Vagina (tissue), 2 donors: ENCODE measurements at regions not wholly inside any gene's neighbourhood (a gene's known extent, or its start where the extent isn't known, plus 50 kb on each side); places are given as distances from the start of the nearest gene placed in this dataset.

Source experiments
- DNase-seq, 2 donors: peaks; one replicate each; pipeline ENCODE4 v3.0.0-alpha.2; 2017; ENCODE audit errors: extremely low spot score in 2 of 2
- H3K27ac ChIP-seq: fragments of 200-600 bp; sonication (generic); one replicate; pipeline ENCODE4 v1.5.1; 2019
- H3K27me3 ChIP-seq: fragments of 200-600 bp; sonication (generic); one replicate; pipeline ENCODE4 v1.5.1; 2019
- H3K36me3 ChIP-seq, 2 donors: fragments of 200-600 bp; sonication (generic); one replicate each; pipeline ENCODE4 v1.5.1; 2017 to 2019
- H3K4me1 ChIP-seq: fragments of 200-600 bp; sonication (generic); one replicate; pipeline ENCODE4 v1.5.1; 2019
- H3K4me3 ChIP-seq, 2 donors: fragments of 200-600 bp; sonication (generic); 1 replicate in 1 of 2; 2 replicates in 1 of 2; pipeline ENCODE4 v1.5.1; 2016 to 2019
- H3K9me3 ChIP-seq: fragments of 200-600 bp; sonication (generic); one replicate; pipeline ENCODE4 v1.5.1; 2019
- POLR2A ChIP-seq, 2 donors: fragments of 450-650 bp; IDR thresholded peaks; one replicate each; pipeline ENCODE4 v1.6.1; 2017; ENCODE audit warnings: antibody characterized with exemption in 2 of 2, mild to moderate bottlenecking in 2 of 2, moderate library complexity in 2 of 2
- POLR2AphosphoS5 ChIP-seq, 2 donors: sonication (generic); formaldehyde crosslinking; IDR thresholded peaks; one replicate each; pipeline ENCODE4 v1.9.0; 2017; ENCODE audit warnings: antibody characterized with exemption in 2 of 2, mild to moderate bottlenecking in 2 of 2, low read depth in 1 of 2; ENCODE audit not compliant: insufficient read depth in 1 of 2
- intact Hi-C: fragments of 100-400 bp; cut with DNase I; formaldehyde crosslinking; loops from one replicate; pipeline ENCODE4 v1.15.1; 2023
- TF ChIP-seq, protein P1 (sequence below), 3 experiments: fragments of 450-650 bp in 2 of 3; fragments of 200-600 bp in 1 of 3; sonication (generic) in 1 of 3; IDR thresholded peaks; one replicate each; pipeline ENCODE4 v1.5.1; 2017 to 2019; ENCODE audit warnings: antibody characterized with exemption in 3 of 3, mild to moderate bottlenecking in 2 of 3, moderate library complexity in 2 of 3

GRCh38 chr14:55819610-55820304 is 239.8 kb downstream of the KTN1 start:
- DNase-seq = no peak
- TF ChIP-seq POLR2A (IDR thresholded peaks at IDR 0.05) (no peak), POLR2AphosphoS5 (IDR thresholded peaks at IDR 0.05; ENCODE audit: insufficient read depth in 1 of 2, low read depth in 1 of 2) (no peak)
- TF ChIP-seq, protein P1, sequence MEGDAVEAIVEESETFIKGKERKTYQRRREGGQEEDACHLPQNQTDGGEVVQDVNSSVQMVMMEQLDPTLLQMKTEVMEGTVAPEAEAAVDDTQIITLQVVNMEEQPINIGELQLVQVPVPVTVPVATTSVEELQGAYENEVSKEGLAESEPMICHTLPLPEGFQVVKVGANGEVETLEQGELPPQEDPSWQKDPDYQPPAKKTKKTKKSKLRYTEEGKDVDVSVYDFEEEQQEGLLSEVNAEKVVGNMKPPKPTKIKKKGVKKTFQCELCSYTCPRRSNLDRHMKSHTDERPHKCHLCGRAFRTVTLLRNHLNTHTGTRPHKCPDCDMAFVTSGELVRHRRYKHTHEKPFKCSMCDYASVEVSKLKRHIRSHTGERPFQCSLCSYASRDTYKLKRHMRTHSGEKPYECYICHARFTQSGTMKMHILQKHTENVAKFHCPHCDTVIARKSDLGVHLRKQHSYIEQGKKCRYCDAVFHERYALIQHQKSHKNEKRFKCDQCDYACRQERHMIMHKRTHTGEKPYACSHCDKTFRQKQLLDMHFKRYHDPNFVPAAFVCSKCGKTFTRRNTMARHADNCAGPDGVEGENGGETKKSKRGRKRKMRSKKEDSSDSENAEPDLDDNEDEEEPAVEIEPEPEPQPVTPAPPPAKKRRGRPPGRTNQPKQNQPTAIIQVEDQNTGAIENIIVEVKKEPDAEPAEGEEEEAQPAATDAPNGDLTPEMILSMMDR (IDR thresholded peaks at IDR 0.05) = no peak
- H3K4me1 ChIP-seq = no peaks in the 10 kb centered on the region
- H3K36me3 ChIP-seq = no peaks in the 10 kb centered on the region
- peaks cover 4% of the 10 kb centered on the region for H3K9me3 ChIP-seq
- H3K27me3 ChIP-seq = no peaks in the 10 kb centered on the region
- intact Hi-C loops = no loop called here
- no peak overlapping the region for H3K27ac ChIP-seq
- no peak overlapping the region for H3K4me3 ChIP-seq

DNA sequence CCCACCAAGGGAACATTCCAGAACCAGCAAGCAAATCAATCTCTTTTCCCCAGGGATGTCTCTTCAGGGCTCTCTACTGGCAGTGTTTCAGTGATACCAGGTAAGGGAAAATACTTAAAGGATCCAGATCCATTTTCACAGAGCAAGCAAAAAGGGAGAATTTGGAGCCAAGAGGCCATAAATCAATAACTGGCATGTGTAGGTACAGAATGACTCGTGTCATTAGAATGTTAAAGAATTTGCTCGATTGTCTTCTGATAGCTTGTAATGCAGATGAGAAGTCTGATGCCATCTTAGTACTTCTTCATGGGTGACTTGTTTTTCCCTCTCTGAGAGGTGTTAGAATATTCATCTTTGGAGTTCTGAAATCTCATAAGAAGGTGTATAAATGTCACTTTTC is 242.9 kb downstream of the KTN1 start:
- no peak overlapping the region for H3K4me3 ChIP-seq
- intact Hi-C loops = no loop called here
- peaks cover 4% of the 10 kb centered on the region for H3K9me3 ChIP-seq
- H3K27me3 ChIP-seq = no peaks in the 10 kb centered on the region
- TF ChIP-seq, protein P1 (IDR thresholded peaks at IDR 0.05) = no peak
- no peak for TF ChIP-seq POLR2AphosphoS5 (IDR thresholded peaks at IDR 0.05; ENCODE audit: insufficient read depth in 1 of 2, low read depth in 1 of 2)
- TF ChIP-seq POLR2A (IDR thresholded peaks at IDR 0.05) = no peak
- H3K27ac ChIP-seq = no peak overlapping the region
- H3K4me1 ChIP-seq = no peaks in the 10 kb centered on the region
- DNase-seq = no peak
- H3K36me3 ChIP-seq = no peaks in the 10 kb centered on the region

GRCh38 chr14:55832122-55832911 is 252.3 kb downstream of the KTN1 start:
- H3K9me3 ChIP-seq = no peaks in the 10 kb centered on the region
- H3K27me3 ChIP-seq = no peaks in the 10 kb centered on the region
- H3K4me1 ChIP-seq = no peaks in the 10 kb centered on the region
- TF ChIP-seq, protein P1 (IDR thresholded peaks at IDR 0.05) = no peak
- TF ChIP-seq POLR2A (IDR thresholded peaks at IDR 0.05) (no peak), POLR2AphosphoS5 (IDR thresholded peaks at IDR 0.05; ENCODE audit: insufficient read depth in 1 of 2, low read depth in 1 of 2) (no peak)
- no peak overlapping the region for H3K27ac ChIP-seq
- H3K4me3 ChIP-seq = no peak overlapping the region
- H3K36me3 ChIP-seq = no peaks in the 10 kb centered on the region
- DNase-seq = no peak
- intact Hi-C loops = no loop called here

DNA sequence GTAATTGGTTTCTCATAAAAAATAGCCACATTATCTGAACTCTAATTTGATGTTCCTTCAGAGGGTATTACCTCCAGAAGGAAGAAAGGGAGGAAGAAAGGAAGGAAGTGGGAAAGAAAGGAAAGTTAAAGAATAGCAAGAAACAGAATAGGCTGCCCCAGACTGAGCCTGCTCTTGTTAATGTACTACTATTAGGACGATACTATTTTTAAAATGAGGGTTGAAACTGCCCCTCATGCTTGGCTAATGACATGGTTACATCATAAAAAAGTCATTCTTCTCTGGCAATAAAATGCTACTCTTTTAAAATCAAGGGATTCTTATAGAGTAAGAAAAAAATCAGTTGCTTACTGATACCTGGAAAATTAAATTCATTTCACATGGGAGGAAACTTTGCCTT is 253.0 kb downstream of the KTN1 start:
- TF ChIP-seq POLR2A (IDR thresholded peaks at IDR 0.05) = no peak
- no peak for TF ChIP-seq POLR2AphosphoS5 (IDR thresholded peaks at IDR 0.05; ENCODE audit: insufficient read depth in 1 of 2, low read depth in 1 of 2)
- TF ChIP-seq, protein P1 (IDR thresholded peaks at IDR 0.05) = no peak
- Histone ChIP-seq H3K4me3 (no peak overlapping the region), H3K27me3 (no peaks in the 10 kb centered on the region), H3K36me3 (no peaks in the 10 kb centered on the region), H3K9me3 (no peaks in the 10 kb centered on the region), H3K4me1 (no peaks in the 10 kb centered on the region), H3K27ac (no peak overlapping the region)
- intact Hi-C loops = no loop called here
- DNase-seq = no peak

- H3K4me1 ChIP-seq = no peaks in the 10 kb centered on the region
- H3K27ac ChIP-seq = no peak overlapping the region
- no peaks in the 10 kb centered on the region for H3K27me3 ChIP-seq
- no peaks in the 10 kb centered on the region for H3K36me3 ChIP-seq
- DNase-seq = no peak
- intact Hi-C loops = no loop called here
- H3K4me3 ChIP-seq = no peak overlapping the region
- no peaks in the 10 kb centered on the region for H3K9me3 ChIP-seq
- TF ChIP-seq, protein P1 (IDR thresholded peaks at IDR 0.05) = no peak
- TF ChIP-seq POLR2AphosphoS5 (IDR thresholded peaks at IDR 0.05; ENCODE audit: insufficient read depth in 1 of 2, low read depth in 1 of 2) (no peak), POLR2A (IDR thresholded peaks at IDR 0.05) (no peak)
Measured at GRCh38 chr14:55834390-55834789, 254.4 kb downstream of the KTN1 start.
